ENCODE measurements at regions not wholly inside any gene's neighbourhood (a gene's known extent, or its start where the extent isn't known, plus 50 kb on each side); places are given as distances from the start of the nearest gene placed in this dataset.

- FAIRE-seq: no peak
Observed at GRCh38 chr15:31227235-31227634, 99.4 kb upstream of the KLF13 start.

GRCh38 chr15:31228011-31228484 lies 98.6 kb upstream of the KLF13 start:
- no peak for DNase-seq (ENCODE audit: low read depth in 1 of 2, low spot score in 1 of 2)
- no peak for ATAC-seq
- no peak for FAIRE-seq
- H3K27ac ChIP-seq: no peak overlapping the region
- H3K4me2 ChIP-seq: no peak overlapping the region
- TF ChIP-seq RCOR1 (IDR thresholded peaks at IDR 0.05; ENCODE audit: low read depth, low read length): no peak
- TF ChIP-seq FOSL2 (IDR thresholded peaks at IDR 0.05): no peak
- TF ChIP-seq FOSL2 (CRISPR knock-in tag; IDR thresholded peaks at IDR 0.05): no peak
- TF ChIP-seq EP300 (IDR thresholded peaks at IDR 0.05): no peak
- TF ChIP-seq PHF8 (IDR thresholded peaks at IDR 0.05; ENCODE audit: borderline replicate concordance, low read depth): no peak
- TF ChIP-seq CBX8 (IDR thresholded peaks at IDR 0.05): no peak
- no peak for TF ChIP-seq HOXA7 (CRISPR knock-in tag; IDR thresholded peaks at IDR 0.05)
- TF ChIP-seq USF2 (IDR thresholded peaks at IDR 0.05): no peak
- TF ChIP-seq RARB (CRISPR knock-in tag; IDR thresholded peaks at IDR 0.05): no peak
- TF ChIP-seq ZNF302 (CRISPR knock-in tag; IDR thresholded peaks at IDR 0.05): no peak
- no peak for TF ChIP-seq RNF2 (IDR thresholded peaks at IDR 0.05; ENCODE audit: borderline replicate concordance, low read depth)
- no peak for TF ChIP-seq NFE2L2 (conservative IDR thresholded peaks at IDR 0.05; ENCODE audit: low read length)
- TF ChIP-seq ZC3H11A (IDR thresholded peaks at IDR 0.05): no peak
- TF ChIP-seq EHMT2 (IDR thresholded peaks at IDR 0.05; ENCODE audit: low read depth): no peak
- no peak for TF ChIP-seq ZFP36 (IDR thresholded peaks at IDR 0.05; ENCODE audit: borderline replicate concordance, partially characterized antibody)
- no peaks in the 10 kb centered on the region for H3K9me3 ChIP-seq
- WGBS (ENCODE audit: missing lambda C conversion rate): 81% methylated on average over 7 of the region's 7 CpGs
- peaks cover 7% of the 10 kb centered on the region; the same call in 1 of the 3 replicates for H3K4me1 ChIP-seq
- ChIA-PET CTCF (interaction anchor here (0.6 to 1.4 kb wide), 2 partner anchors 44 to 207 kb away, joined by 3 to 4 read pairs; no protein-coding TSS in a partner anchor), POLR2A (interaction anchor here (1.4 kb wide), 1 partner anchor 98 kb away, joined by 4 read pairs; the partner anchor contains the start of gene KLF13)
- no peak overlapping the region for H3K4me3 ChIP-seq

More at GRCh38 chr15:31227235-31227634, 99.4 kb upstream of the KLF13 start:
- DNase-seq (ENCODE audit: low read depth in 1 of 2, low spot score in 1 of 2) (no peak), ATAC-seq (no peak)
- ChIA-PET CTCF (interaction anchor here (1.1 to 2.3 kb wide), 4 partner anchors 12 to 263 kb away, joined by 3 to 10 read pairs (median 6); no protein-coding TSS in a partner anchor), POLR2A (interaction anchor here (1.4 kb wide), 1 partner anchor 99 kb away, joined by 4 read pairs; the partner anchor contains the start of gene KLF13)
- no peak overlapping the region for H3K4me3 ChIP-seq
- peaks cover 12% of the 10 kb centered on the region for H3K4me1 ChIP-seq
- H3K4me2 ChIP-seq: no peak overlapping the region
- TF ChIP-seq MAFK (IDR thresholded peaks at IDR 0.05; ENCODE audit: partially characterized antibody) (peak; percentile 57), CEBPB (IDR thresholded peaks at IDR 0.05) (no peak)
- no peaks in the 10 kb centered on the region for H3K9me3 ChIP-seq
- 60% methylated on average over 2 of the region's 2 CpGs for WGBS (ENCODE audit: missing lambda C conversion rate)
- no peak overlapping the region for H3K27ac ChIP-seq

GRCh38 chr15:31228980-31229826 lies 97.4 kb upstream of the KLF13 start:
- DNase-seq (ENCODE audit: low read depth in 1 of 2, low spot score in 1 of 2): peak; percentile 47 to 55

More at GRCh38 chr15:31228980-31229826, 97.4 kb upstream of the KLF13 start:
- POLR2A ChIA-PET: no interaction called here
- 50% methylated on average over 8 of the region's 8 CpGs for WGBS (ENCODE audit: missing lambda C conversion rate)
- H3K9me3 ChIP-seq: no peaks in the 10 kb centered on the region
- peak overlapping the region; percentile 59 for H3K4me2 ChIP-seq
- peaks cover 7% of the 10 kb centered on the region; the same call in 1 of the 3 replicates for H3K4me1 ChIP-seq
- CTCF ChIA-PET: interaction anchor here (1.3 to 1.4 kb wide), 3 partner anchors 29 to 206 kb away, joined by 3 to 4 read pairs (median 4); no protein-coding TSS in a partner anchor
- peak overlapping the region; percentile 27 to 56; a peak in 4 of 6 replicates for H3K27ac ChIP-seq
- no peak for FAIRE-seq
- TF ChIP-seq HMGXB4 (CRISPR knock-in tag; IDR thresholded peaks at IDR 0.05; ENCODE audit: borderline replicate concordance): no peak
- no peak for TF ChIP-seq GATA3 (IDR thresholded peaks at IDR 0.05; ENCODE audit: borderline replicate concordance)
- peak; percentile 89 to 93 for ATAC-seq
- no peak overlapping the region for H3K4me3 ChIP-seq

Data from A549 (cell line).